T-helper 1 cell treated with Interleukin-12 subunit alpha and Interleukin-12 subunit beta and Interleukin-4 antibody, amounts not matched to agents 30 μg/mL and 1 μg/mL, for 36 hours (primary cell): ENCODE measurements at regions not wholly inside any gene's neighbourhood (a gene's known extent, or its start where the extent isn't known, plus 50 kb on each side); places are given as distances from the start of the nearest gene placed in this dataset.
"Not testable (repeated sequence)": the region's sequence is repeated elsewhere in the genome, so short reads cannot be mapped to it uniquely, and the experiment has no call there.

ENCODE experiments used
- H3K27ac Mint-ChIP-seq: one replicate; pipeline ENCODE4 v1.8.0; 2021; ENCODE audit warnings: mild to moderate bottlenecking, mixed read lengths
- H3K27me3 Mint-ChIP-seq: one replicate; pipeline ENCODE4 v1.8.0; 2021; ENCODE audit warnings: low read depth, mixed read lengths
- H3K36me3 Mint-ChIP-seq: one replicate; pipeline ENCODE4 v1.8.0; 2021; ENCODE audit warnings: low read depth, mixed read lengths
- H3K4me1 Mint-ChIP-seq: one replicate; pipeline ENCODE4 v1.8.0; 2021; ENCODE audit warnings: low read depth, mixed read lengths
- H3K4me3 Mint-ChIP-seq: one replicate; pipeline ENCODE4 v1.8.0; 2021; ENCODE audit warnings: mild to moderate bottlenecking, moderate library complexity, mixed read lengths
- H3K9me3 Mint-ChIP-seq: one replicate; pipeline ENCODE4 v1.8.0; 2021; ENCODE audit warnings: mixed read lengths

GRCh38 chr21:6158171-6158570, 4363.2 kb upstream of the TPTE start:
- H3K4me3 Mint-ChIP-seq, H3K4me1 Mint-ChIP-seq, H3K27ac Mint-ChIP-seq, H3K27me3 Mint-ChIP-seq, H3K36me3 Mint-ChIP-seq, H3K9me3 Mint-ChIP-seq: not testable (repeated sequence)
